WTC11 (cell line): ENCODE measurements at regions not wholly inside any gene's neighbourhood (a gene's known extent, or its start where the extent isn't known, plus 50 kb on each side); places are given as distances from the start of the nearest gene placed in this dataset.

Experiments
- ATAC-seq: fragments of 200-7000 bp; cut with Tn5 transposase; 2 replicates; pipeline ENCODE4 v1.10.0; 2021; ENCODE audit warnings: mild to moderate bottlenecking, moderate library complexity
- CTCF ChIA-PET: fragments of 300-600 bp; sonication (Branson Sonifier 250); formaldehyde crosslinking; loops from one replicate; lab custom pipeline; 2021; ENCODE audit warnings: antibody characterized with exemption; lab: Charles Lee
- POLR2A ChIA-PET: fragments of 350-600 bp; sonication (Branson Sonifier 250); formaldehyde crosslinking; loops from one replicate; lab custom pipeline; 2021; ENCODE audit warnings: antibody characterized with exemption; lab: Charles Lee
- DNase-seq: peaks from one replicate; pipeline ENCODE4 v3.0.0; 2021; ENCODE audit warnings: low spot score
- H3K27ac Mint-ChIP-seq: 2 replicates; pipeline ENCODE4 v1.8.0; 2021; ENCODE audit warnings: mixed read lengths
- H3K27me3 Mint-ChIP-seq: 2 replicates; pipeline ENCODE4 v1.8.0; 2021; ENCODE audit warnings: low read depth, mild to moderate bottlenecking, moderate library complexity, mixed read lengths
- H3K36me3 Mint-ChIP-seq: 2 replicates; pipeline ENCODE4 v1.8.0; 2021; ENCODE audit warnings: mixed read lengths
- H3K4me1 Mint-ChIP-seq: 2 replicates; pipeline ENCODE4 v1.8.0; 2022; ENCODE audit warnings: mixed read lengths
- H3K4me3 Mint-ChIP-seq: 2 replicates; pipeline ENCODE4 v1.8.0; 2021; ENCODE audit warnings: mild to moderate bottlenecking, moderate library complexity, mixed read lengths
- H3K9me3 Mint-ChIP-seq: 2 replicates; pipeline ENCODE4 v1.8.0; 2021; ENCODE audit warnings: mixed read lengths
- ARID4B ChIP-seq: sonication (generic); formaldehyde crosslinking; IDR thresholded peaks from 2 replicates; pipeline ENCODE4 v1.8.0; 2023; ENCODE audit warnings: missing genetic modification reagents, mild to moderate bottlenecking, borderline replicate concordance
- ATF3 ChIP-seq: sonication (generic); formaldehyde crosslinking; conservative IDR thresholded peaks from 2 replicates; pipeline ENCODE4 v1.8.1; 2022; ENCODE audit warnings: mild to moderate bottlenecking, missing genetic modification reagents
- CTCF ChIP-seq: fragments of 200-600 bp; IDR thresholded peaks from 2 replicates; pipeline ENCODE4 v1.8.0; 2022; ENCODE audit warnings: antibody characterized with exemption
- FOXJ3 ChIP-seq: sonication (generic); formaldehyde crosslinking; IDR thresholded peaks from 2 replicates; pipeline ENCODE4 v1.9.0; 2021; ENCODE audit warnings: missing genetic modification reagents, mild to moderate bottlenecking, borderline replicate concordance
- FOXP1 ChIP-seq: sonication (generic); formaldehyde crosslinking; IDR thresholded peaks from 2 replicates; pipeline ENCODE4 v1.8.0; 2022; ENCODE audit warnings: missing genetic modification reagents, mild to moderate bottlenecking, moderate library complexity, borderline replicate concordance
- GABPB1 ChIP-seq: sonication (generic); formaldehyde crosslinking; IDR thresholded peaks from 2 replicates; pipeline ENCODE4 v1.8.1; 2023; ENCODE audit warnings: mild to moderate bottlenecking, missing genetic modification reagents
- GTF2I ChIP-seq: fragments of 250-450 bp; sonication (Bioruptor Pico); conservative IDR thresholded peaks from 2 replicates; pipeline ENCODE4 v1.4.0; 2021; ENCODE audit warnings: mild to moderate bottlenecking
- HMGXB4 ChIP-seq: sonication (generic); formaldehyde crosslinking; IDR thresholded peaks from 2 replicates; pipeline ENCODE4 v1.8.1; 2023; ENCODE audit warnings: mild to moderate bottlenecking, moderate library complexity, missing genetic modification reagents
- IRF2 ChIP-seq: sonication (generic); formaldehyde crosslinking; IDR thresholded peaks from 2 replicates; pipeline ENCODE4 v1.8.0; 2022; ENCODE audit warnings: low read depth, missing genetic modification reagents, borderline replicate concordance
- OVOL2 ChIP-seq: fragments of 250-450 bp; sonication (Bioruptor Pico); IDR thresholded peaks from 2 replicates; pipeline ENCODE4 v1.9.0; 2021; ENCODE audit warnings: mild to moderate bottlenecking, borderline replicate concordance
- RORB ChIP-seq: fragments of 250-450 bp; sonication (Bioruptor Pico); IDR thresholded peaks from 2 replicates; pipeline ENCODE4 v1.9.0; 2021; ENCODE audit warnings: mild to moderate bottlenecking
- TCF7 ChIP-seq: sonication (generic); formaldehyde crosslinking; IDR thresholded peaks from 2 replicates; pipeline ENCODE4 v1.8.0; 2022; ENCODE audit warnings: mild to moderate bottlenecking, low read depth, missing genetic modification reagents, moderate library complexity
- USF2 ChIP-seq: sonication (generic); formaldehyde crosslinking; IDR thresholded peaks from 2 replicates; pipeline ENCODE4 v1.8.1; 2023; ENCODE audit warnings: mild to moderate bottlenecking, missing genetic modification reagents, moderate library complexity
- ZBTB21 ChIP-seq: sonication (generic); formaldehyde crosslinking; IDR thresholded peaks from 2 replicates; pipeline ENCODE4 v1.8.1; 2023; ENCODE audit warnings: mild to moderate bottlenecking, missing genetic modification reagents, borderline replicate concordance
- ZBTB43 ChIP-seq: sonication (generic); formaldehyde crosslinking; IDR thresholded peaks from 2 replicates; pipeline ENCODE4 v1.8.1; 2023; ENCODE audit warnings: mild to moderate bottlenecking, missing genetic modification reagents
- ZNF138 ChIP-seq: sonication (generic); formaldehyde crosslinking; conservative IDR thresholded peaks from 2 replicates; pipeline ENCODE4 v1.8.1; 2022; ENCODE audit warnings: mild to moderate bottlenecking, moderate library complexity, missing genetic modification reagents
- ZNF317 ChIP-seq: sonication (generic); formaldehyde crosslinking; IDR thresholded peaks from 2 replicates; pipeline ENCODE4 v1.8.1; 2023; ENCODE audit warnings: low read depth, mild to moderate bottlenecking, moderate library complexity, missing genetic modification reagents, borderline replicate concordance
- ZNF532 ChIP-seq: fragments of 250-450 bp; sonication (Bioruptor Pico); IDR thresholded peaks from 2 replicates; pipeline ENCODE4 v1.9.0; 2021; ENCODE audit warnings: mild to moderate bottlenecking, borderline replicate concordance
- ZNF671 ChIP-seq: fragments of 250-450 bp; sonication (Bioruptor Pico); IDR thresholded peaks from 2 replicates; pipeline ENCODE4 v1.8.0; 2021; ENCODE audit warnings: mild to moderate bottlenecking

GRCh38 chr4:134740290-134740689, 538.7 kb upstream of the PABPC4L start:
- no peak overlapping the region for H3K4me3 Mint-ChIP-seq
- H3K4me1 Mint-ChIP-seq, result peaks cover 4% of the 10 kb centered on the region; the same call in 1 of the 2 replicates
- ChIA-PET CTCF (no interaction called here), POLR2A (no interaction called here)
- no peak for DNase-seq
- TF ChIP-seq HMGXB4 (CRISPR knock-in tag), result no peak
- no peak for TF ChIP-seq FOXJ3 (CRISPR knock-in tag)
- TF ChIP-seq ZNF138 (CRISPR knock-in tag), result no peak
- no peak for TF ChIP-seq IRF2 (CRISPR knock-in tag)
- H3K9me3 Mint-ChIP-seq, result peaks cover 26% of the 10 kb centered on the region
- no peak overlapping the region for H3K27ac Mint-ChIP-seq
- no peak for ATAC-seq
- peaks cover 8% of the 10 kb centered on the region; the same call in 1 of the 2 replicates for H3K27me3 Mint-ChIP-seq
- peaks cover 20% of the 10 kb centered on the region for H3K36me3 Mint-ChIP-seq

GRCh38 chr4:134735901-134736300, 534.3 kb upstream of the PABPC4L start:
- ChIA-PET CTCF (no interaction called here), POLR2A (no interaction called here)
- ATAC-seq (no peak), DNase-seq (no peak)
- H3K27me3 Mint-ChIP-seq, result no peaks in the 10 kb centered on the region
- peaks cover 23% of the 10 kb centered on the region for H3K9me3 Mint-ChIP-seq
- no peak overlapping the region for H3K4me3 Mint-ChIP-seq
- peaks cover 19% of the 10 kb centered on the region for H3K36me3 Mint-ChIP-seq
- H3K4me1 Mint-ChIP-seq, result no peaks in the 10 kb centered on the region
- H3K27ac Mint-ChIP-seq, result no peak overlapping the region
- no peak for TF ChIP-seq USF2 (CRISPR knock-in tag)
- no peak for TF ChIP-seq GTF2I (CRISPR knock-in tag)
- TF ChIP-seq ATF3 (CRISPR knock-in tag), result no peak
- TF ChIP-seq CTCF, result no peak
- TF ChIP-seq ZNF671 (CRISPR knock-in tag), result no peak
- TF ChIP-seq ARID4B, result no peak
- TF ChIP-seq ZBTB21 (CRISPR knock-in tag), result no peak
- TF ChIP-seq GABPB1, result no peak
- no peak for TF ChIP-seq ZNF317 (CRISPR knock-in tag)
- TF ChIP-seq ZNF532 (CRISPR knock-in tag), result no peak
- no peak for TF ChIP-seq RORB
- no peak for TF ChIP-seq TCF7
- no peak for TF ChIP-seq OVOL2 (CRISPR knock-in tag)
- TF ChIP-seq ZBTB43 (CRISPR knock-in tag), result no peak
- TF ChIP-seq FOXP1 (CRISPR knock-in tag), result no peak
